GM12891 (cell line): ENCODE measurements at regions not wholly inside any gene's neighbourhood (a gene's known extent, or its start where the extent isn't known, plus 50 kb on each side); places are given as distances from the start of the nearest gene placed in this dataset.

Source experiments
- POLR2A ChIP-seq: IDR thresholded peaks from 2 replicates; pipeline ENCODE4 v1.6.1; 2011; ENCODE audit warnings: low read depth, low read length, control low read depth
- POLR2AphosphoS5 ChIP-seq: IDR thresholded peaks from 2 replicates; pipeline ENCODE4 v1.6.1; 2011; ENCODE audit warnings: low read depth, low read length, control low read depth
- SPI1 ChIP-seq: IDR thresholded peaks from 2 replicates; pipeline ENCODE4 v1.6.1; 2011; ENCODE audit warnings: low read depth, low read length, control low read depth
- TAF1 ChIP-seq: IDR thresholded peaks from 2 replicates; pipeline ENCODE4 v1.6.1; 2011; ENCODE audit warnings: low read depth, low read length, control low read depth

DNA sequence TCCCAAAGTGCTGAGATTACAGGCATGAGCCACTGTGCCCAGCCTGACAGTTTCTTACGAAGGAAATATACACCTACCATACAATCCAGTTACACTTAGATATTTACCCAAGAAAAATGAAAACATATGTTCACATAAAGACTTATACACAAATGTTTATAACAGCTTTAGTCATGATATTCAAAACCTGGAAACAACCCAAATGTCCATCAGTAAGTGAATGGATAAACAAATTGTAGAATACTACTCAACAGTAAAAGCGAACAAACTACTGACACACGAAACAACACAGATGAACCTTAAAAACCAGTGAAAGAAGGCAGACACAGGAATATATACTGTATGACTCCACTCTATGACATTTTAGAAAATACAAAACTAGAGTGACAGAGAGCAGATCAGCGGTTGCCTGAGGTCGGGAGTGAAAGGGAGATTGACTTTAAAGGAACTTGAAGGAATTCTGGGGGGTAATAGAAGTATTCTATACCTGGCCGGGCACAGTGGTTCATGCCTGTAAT, 83.6 kb downstream of the SPRING1 start:
- TF ChIP-seq TAF1 (no peak), POLR2A (no peak), POLR2AphosphoS5 (no peak), SPI1 (no peak)
